ENCODE measurements at regions not wholly inside any gene's neighbourhood (a gene's known extent, or its start where the extent isn't known, plus 50 kb on each side); places are given as distances from the start of the nearest gene placed in this dataset.

DNA sequence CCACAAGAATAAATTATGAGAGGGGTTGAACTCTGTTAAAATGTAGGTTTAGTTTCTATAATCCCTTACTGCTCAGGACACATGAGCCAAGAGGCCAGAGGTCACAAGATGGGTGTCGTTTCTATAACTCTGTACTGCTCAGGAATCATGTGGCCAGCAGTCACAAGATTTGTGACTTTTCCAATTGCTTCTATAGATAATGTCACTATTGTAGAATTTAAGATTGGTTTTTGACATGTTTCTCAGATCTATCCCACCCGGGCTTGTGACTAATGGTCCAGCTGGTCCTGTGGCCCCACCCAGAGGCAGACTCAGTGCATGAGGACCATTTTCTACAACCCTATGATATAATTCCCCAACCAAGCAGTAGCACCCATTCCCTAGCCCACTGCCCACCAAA is 662.0 kb upstream of the KLF12 start:
- Mint-ChIP-seq H3K27me3 (ENCODE audit: low read depth in 3 of 3) (peaks cover 0 to 3% (median 0%) of the 10 kb centered on the region in 3 donors), H3K4me3 (no peak overlapping the region), H3K4me1 (no peaks in the 10 kb centered on the region), H3K27ac (no peak overlapping the region), H3K9me3 (peaks cover 7 to 13% (median 10%) of the 10 kb centered on the region in 7 donors), H3K36me3 (no peaks in the 10 kb centered on the region)
- TF ChIP-seq, protein P1, sequence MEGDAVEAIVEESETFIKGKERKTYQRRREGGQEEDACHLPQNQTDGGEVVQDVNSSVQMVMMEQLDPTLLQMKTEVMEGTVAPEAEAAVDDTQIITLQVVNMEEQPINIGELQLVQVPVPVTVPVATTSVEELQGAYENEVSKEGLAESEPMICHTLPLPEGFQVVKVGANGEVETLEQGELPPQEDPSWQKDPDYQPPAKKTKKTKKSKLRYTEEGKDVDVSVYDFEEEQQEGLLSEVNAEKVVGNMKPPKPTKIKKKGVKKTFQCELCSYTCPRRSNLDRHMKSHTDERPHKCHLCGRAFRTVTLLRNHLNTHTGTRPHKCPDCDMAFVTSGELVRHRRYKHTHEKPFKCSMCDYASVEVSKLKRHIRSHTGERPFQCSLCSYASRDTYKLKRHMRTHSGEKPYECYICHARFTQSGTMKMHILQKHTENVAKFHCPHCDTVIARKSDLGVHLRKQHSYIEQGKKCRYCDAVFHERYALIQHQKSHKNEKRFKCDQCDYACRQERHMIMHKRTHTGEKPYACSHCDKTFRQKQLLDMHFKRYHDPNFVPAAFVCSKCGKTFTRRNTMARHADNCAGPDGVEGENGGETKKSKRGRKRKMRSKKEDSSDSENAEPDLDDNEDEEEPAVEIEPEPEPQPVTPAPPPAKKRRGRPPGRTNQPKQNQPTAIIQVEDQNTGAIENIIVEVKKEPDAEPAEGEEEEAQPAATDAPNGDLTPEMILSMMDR (IDR thresholded peaks at IDR 0.05): no peak
- H3K27ac ChIP-seq (ENCODE audit: low read depth in 1 of 2, low read length in 2 of 2): no peak overlapping the region
- H3K4me3 ChIP-seq (replicated peaks in 1 of 3; ENCODE audit: low read depth in 2 of 3, low read length in 3 of 3): no peak overlapping the region
- WGBS (ENCODE audit: insufficient coverage): no CpG with 5 or more reads among the region's 2 CpGs
- no peaks in the 10 kb centered on the region for H3K27me3 ChIP-seq (ENCODE audit: control insufficient read depth in 2 of 2, insufficient read depth in 2 of 2, low read length in 2 of 2)
- no peaks in the 10 kb centered on the region for H3K36me3 ChIP-seq (replicated peaks in 1 of 2; ENCODE audit: control insufficient read depth in 1 of 2, insufficient read depth in 2 of 2, low read length in 2 of 2)
- H3K9ac ChIP-seq (ENCODE audit: insufficient read depth, low read length, poor library complexity, severe bottlenecking): no peak overlapping the region
- no peak overlapping the region for H3K4me2 ChIP-seq (replicated peaks; ENCODE audit: extremely low read depth, low read length, poor library complexity, severe bottlenecking)
- H3K4me1 ChIP-seq (ENCODE audit: control insufficient read depth in 1 of 2, insufficient read depth in 2 of 2, low read length in 2 of 2): no peaks in the 10 kb centered on the region
- peaks cover 0 to 11% of the 10 kb centered on the region in 2 donors for H3K9me3 ChIP-seq (replicated peaks in 1 of 2; ENCODE audit: control insufficient read depth in 1 of 2, insufficient read depth in 1 of 2, low read length in 2 of 2)
- no peaks in the 10 kb centered on the region for H3K79me2 ChIP-seq (ENCODE audit: insufficient read depth, low read length)
- no peak overlapping the region for H2AFZ ChIP-seq (ENCODE audit: insufficient read depth, low read depth, low read length, poor library complexity, severe bottlenecking)
- intact Hi-C loops (cut with micrococcal nuclease): no loop called here
- H4K20me1 ChIP-seq (ENCODE audit: insufficient read depth, low read length): no peaks in the 10 kb centered on the region
- DNase-seq: no peak

DNA sequence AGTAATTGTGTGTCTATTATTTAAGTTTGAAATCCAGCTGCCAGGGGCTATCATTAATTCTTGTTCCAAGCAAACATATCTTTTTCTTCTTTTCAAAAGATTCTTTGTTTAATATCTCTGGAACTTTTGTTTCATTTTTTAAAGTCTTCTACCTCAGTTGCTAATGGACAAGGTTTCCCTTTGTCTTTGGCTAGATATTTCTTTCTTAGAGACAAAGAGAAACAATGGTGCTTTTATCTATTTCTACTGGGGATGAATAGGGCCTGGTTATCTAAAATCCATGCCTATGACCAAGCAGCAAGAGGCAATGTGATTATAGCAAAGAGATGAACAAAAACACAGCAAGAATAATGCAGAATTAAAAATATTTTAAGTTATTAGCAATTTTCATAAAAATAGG is 661.3 kb upstream of the KLF12 start:
- no peaks in the 10 kb centered on the region for H3K4me1 Mint-ChIP-seq
- no peak overlapping the region for H3K4me2 ChIP-seq (replicated peaks; ENCODE audit: extremely low read depth, low read length, poor library complexity, severe bottlenecking)
- H3K27me3 ChIP-seq (ENCODE audit: control insufficient read depth in 2 of 2, insufficient read depth in 2 of 2, low read length in 2 of 2): no peaks in the 10 kb centered on the region
- H3K4me3 ChIP-seq (replicated peaks in 1 of 3; ENCODE audit: low read depth in 2 of 3, low read length in 3 of 3): no peak overlapping the region
- TF ChIP-seq, protein P1 (IDR thresholded peaks at IDR 0.05): no peak
- no peak overlapping the region for H3K27ac Mint-ChIP-seq
- no peak overlapping the region for H3K27ac ChIP-seq (ENCODE audit: low read depth in 1 of 2, low read length in 2 of 2)
- DNase-seq: no peak
- H3K9ac ChIP-seq (ENCODE audit: insufficient read depth, low read length, poor library complexity, severe bottlenecking): no peak overlapping the region
- intact Hi-C loops (cut with micrococcal nuclease): no loop called here
- no peak overlapping the region for H2AFZ ChIP-seq (ENCODE audit: insufficient read depth, low read depth, low read length, poor library complexity, severe bottlenecking)
- H3K27me3 Mint-ChIP-seq (ENCODE audit: low read depth in 3 of 3): peaks cover 0 to 3% (median 0%) of the 10 kb centered on the region in 3 donors
- no peak overlapping the region for H3K4me3 Mint-ChIP-seq
- no peaks in the 10 kb centered on the region for H4K20me1 ChIP-seq (ENCODE audit: insufficient read depth, low read length)
- no peaks in the 10 kb centered on the region for H3K36me3 ChIP-seq (replicated peaks in 1 of 2; ENCODE audit: control insufficient read depth in 1 of 2, insufficient read depth in 2 of 2, low read length in 2 of 2)
- H3K4me1 ChIP-seq (ENCODE audit: control insufficient read depth in 1 of 2, insufficient read depth in 2 of 2, low read length in 2 of 2): no peaks in the 10 kb centered on the region
- no peaks in the 10 kb centered on the region for H3K36me3 Mint-ChIP-seq
- H3K9me3 ChIP-seq (replicated peaks in 1 of 2; ENCODE audit: control insufficient read depth in 1 of 2, insufficient read depth in 1 of 2, low read length in 2 of 2): peaks cover 0 to 11% of the 10 kb centered on the region in 2 donors
- H3K9me3 Mint-ChIP-seq: peaks cover 7 to 16% (median 12%) of the 10 kb centered on the region in 7 donors
- H3K79me2 ChIP-seq (ENCODE audit: insufficient read depth, low read length): no peaks in the 10 kb centered on the region

Measured in CD14-positive monocyte (primary cell).